Stomach (tissue), 4 donors: ENCODE measurements at regions not wholly inside any gene's neighbourhood (a gene's known extent, or its start where the extent isn't known, plus 50 kb on each side); places are given as distances from the start of the nearest gene placed in this dataset.

Source experiments
- POLR2AphosphoS5 ChIP-seq, 3 donors: sonication (generic); formaldehyde crosslinking; IDR thresholded peaks; one replicate each; pipeline ENCODE4 v1.6.1; 2016; ENCODE audit warnings: antibody characterized with exemption in 3 of 3
- TF ChIP-seq, protein P1 (sequence below), 7 experiments: fragments of 450-650 bp in 4 of 7; fragments of 200-600 bp in 3 of 7; sonication (generic) in 3 of 7; IDR thresholded peaks; one replicate each; pipeline ENCODE4 v1.5.1; 2016 to 2019; ENCODE audit warnings: antibody characterized with exemption in 7 of 7, control low read depth in 2 of 7, mild to moderate bottlenecking in 1 of 7

DNA sequence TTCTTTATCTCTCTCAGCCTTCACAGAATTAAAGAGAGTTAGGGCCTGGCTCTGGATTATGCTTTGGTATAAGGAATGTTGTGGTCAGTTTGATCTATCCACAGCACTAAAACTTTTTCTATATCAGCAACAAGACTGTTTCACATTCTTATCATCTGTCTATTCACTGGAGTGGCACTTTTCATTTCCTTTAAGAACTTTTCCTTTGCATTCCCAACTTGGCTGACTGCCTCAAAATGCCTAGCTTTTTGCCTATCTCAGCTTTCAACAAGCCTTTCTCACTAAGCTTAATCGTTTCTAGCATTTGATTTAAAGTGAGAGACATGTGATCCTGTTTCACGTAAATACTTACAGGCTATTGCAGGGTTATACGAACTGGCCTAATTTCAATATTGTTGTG, 471.8 kb downstream of the GBE1 start:
- no peak for TF ChIP-seq POLR2AphosphoS5 (IDR thresholded peaks at IDR 0.05)
- TF ChIP-seq, protein P1, sequence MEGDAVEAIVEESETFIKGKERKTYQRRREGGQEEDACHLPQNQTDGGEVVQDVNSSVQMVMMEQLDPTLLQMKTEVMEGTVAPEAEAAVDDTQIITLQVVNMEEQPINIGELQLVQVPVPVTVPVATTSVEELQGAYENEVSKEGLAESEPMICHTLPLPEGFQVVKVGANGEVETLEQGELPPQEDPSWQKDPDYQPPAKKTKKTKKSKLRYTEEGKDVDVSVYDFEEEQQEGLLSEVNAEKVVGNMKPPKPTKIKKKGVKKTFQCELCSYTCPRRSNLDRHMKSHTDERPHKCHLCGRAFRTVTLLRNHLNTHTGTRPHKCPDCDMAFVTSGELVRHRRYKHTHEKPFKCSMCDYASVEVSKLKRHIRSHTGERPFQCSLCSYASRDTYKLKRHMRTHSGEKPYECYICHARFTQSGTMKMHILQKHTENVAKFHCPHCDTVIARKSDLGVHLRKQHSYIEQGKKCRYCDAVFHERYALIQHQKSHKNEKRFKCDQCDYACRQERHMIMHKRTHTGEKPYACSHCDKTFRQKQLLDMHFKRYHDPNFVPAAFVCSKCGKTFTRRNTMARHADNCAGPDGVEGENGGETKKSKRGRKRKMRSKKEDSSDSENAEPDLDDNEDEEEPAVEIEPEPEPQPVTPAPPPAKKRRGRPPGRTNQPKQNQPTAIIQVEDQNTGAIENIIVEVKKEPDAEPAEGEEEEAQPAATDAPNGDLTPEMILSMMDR (IDR thresholded peaks at IDR 0.05) = no peak
